Transverse colon (tissue), 4 donors: ENCODE measurements at regions not wholly inside any gene's neighbourhood (a gene's known extent, or its start where the extent isn't known, plus 50 kb on each side); places are given as distances from the start of the nearest gene placed in this dataset.

Experiments used
- EP300 ChIP-seq: sonication (generic); formaldehyde crosslinking; IDR thresholded peaks from one replicate; pipeline ENCODE4 v1.6.1; 2017; ENCODE audit warnings: antibody characterized with exemption, low read depth
- POLR2A ChIP-seq: fragments of 450-650 bp; IDR thresholded peaks from one replicate; pipeline ENCODE4 v1.6.1; 2016; ENCODE audit warnings: antibody characterized with exemption, mild to moderate bottlenecking, moderate library complexity
- POLR2AphosphoS5 ChIP-seq, 3 donors: sonication (generic); formaldehyde crosslinking; IDR thresholded peaks; one replicate each; pipeline ENCODE4 v1.6.1; 2016; ENCODE audit warnings: antibody characterized with exemption in 3 of 3
- TF ChIP-seq, protein P1 (sequence below), 5 experiments: fragments of 200-600 bp in 3 of 5; fragments of 450-650 bp in 2 of 5; sonication (generic) in 3 of 5; IDR thresholded peaks; 1 replicate in 2 of 5; 2 replicates in 3 of 5; pipeline ENCODE4 v1.5.1; 2016 to 2017; ENCODE audit warnings: antibody characterized with exemption in 5 of 5, inconsistent platforms in 3 of 5, mild to moderate bottlenecking in 2 of 5, moderate library complexity in 1 of 5

DNA sequence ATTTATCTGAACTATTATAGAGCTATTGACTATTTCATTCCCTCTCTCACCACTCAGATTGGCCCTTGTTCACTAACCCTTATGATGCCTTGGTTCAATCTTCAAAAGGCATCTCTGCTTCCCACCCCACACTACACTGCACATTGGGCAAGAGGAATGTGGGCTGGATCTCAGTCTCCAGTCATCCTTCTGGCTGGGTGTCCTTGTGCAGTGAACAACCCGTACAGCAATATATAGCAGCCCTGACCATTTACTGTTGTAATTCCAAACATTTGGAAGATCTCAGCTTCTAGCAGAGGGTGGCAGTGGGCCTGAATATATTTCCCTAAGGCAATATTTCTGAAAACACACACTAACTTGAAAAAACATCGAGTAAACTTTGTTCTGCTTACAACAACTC is 199.2 kb upstream of the GDNF start:
- no peak for TF ChIP-seq POLR2A
- TF ChIP-seq EP300 = no peak
- TF ChIP-seq, protein P1, sequence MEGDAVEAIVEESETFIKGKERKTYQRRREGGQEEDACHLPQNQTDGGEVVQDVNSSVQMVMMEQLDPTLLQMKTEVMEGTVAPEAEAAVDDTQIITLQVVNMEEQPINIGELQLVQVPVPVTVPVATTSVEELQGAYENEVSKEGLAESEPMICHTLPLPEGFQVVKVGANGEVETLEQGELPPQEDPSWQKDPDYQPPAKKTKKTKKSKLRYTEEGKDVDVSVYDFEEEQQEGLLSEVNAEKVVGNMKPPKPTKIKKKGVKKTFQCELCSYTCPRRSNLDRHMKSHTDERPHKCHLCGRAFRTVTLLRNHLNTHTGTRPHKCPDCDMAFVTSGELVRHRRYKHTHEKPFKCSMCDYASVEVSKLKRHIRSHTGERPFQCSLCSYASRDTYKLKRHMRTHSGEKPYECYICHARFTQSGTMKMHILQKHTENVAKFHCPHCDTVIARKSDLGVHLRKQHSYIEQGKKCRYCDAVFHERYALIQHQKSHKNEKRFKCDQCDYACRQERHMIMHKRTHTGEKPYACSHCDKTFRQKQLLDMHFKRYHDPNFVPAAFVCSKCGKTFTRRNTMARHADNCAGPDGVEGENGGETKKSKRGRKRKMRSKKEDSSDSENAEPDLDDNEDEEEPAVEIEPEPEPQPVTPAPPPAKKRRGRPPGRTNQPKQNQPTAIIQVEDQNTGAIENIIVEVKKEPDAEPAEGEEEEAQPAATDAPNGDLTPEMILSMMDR (IDR thresholded peaks at IDR 0.05) = no peak
- no peak for TF ChIP-seq POLR2AphosphoS5 (IDR thresholded peaks at IDR 0.05)
